ENCODE measurements at regions not wholly inside any gene's neighbourhood (a gene's known extent, or its start where the extent isn't known, plus 50 kb on each side); places are given as distances from the start of the nearest gene placed in this dataset.

- TF ChIP-seq CTCF (IDR thresholded peaks at IDR 0.05; ENCODE audit: insufficient read depth, missing control alignments), result no peak
- FAIRE-seq, result no peak
- DNase-seq (ENCODE audit: insufficient read length, low spot score), result no peak
These were observed 181.7 kb upstream of the AGTR2 start for GRCh38 chrX:115988825-115989224.

GRCh38 chrX:115989686-115990085 is 180.9 kb upstream of the AGTR2 start:
- DNase-seq (ENCODE audit: insufficient read length, low spot score), result no peak
- FAIRE-seq, result no peak
- no peak for TF ChIP-seq CTCF (IDR thresholded peaks at IDR 0.05; ENCODE audit: insufficient read depth, missing control alignments)

GRCh38 chrX:116009346-116009745 is 161.2 kb upstream of the AGTR2 start:
- DNase-seq (ENCODE audit: insufficient read length, low spot score), result no peak
- TF ChIP-seq CTCF (IDR thresholded peaks at IDR 0.05; ENCODE audit: insufficient read depth, missing control alignments), result no peak
- no peak for FAIRE-seq

- TF ChIP-seq CTCF (IDR thresholded peaks at IDR 0.05; ENCODE audit: insufficient read depth, missing control alignments), result no peak
- FAIRE-seq (no peak), DNase-seq (ENCODE audit: insufficient read length, low spot score) (no peak)
These were observed 160.5 kb upstream of the AGTR2 start for GRCh38 chrX:116009861-116010710.

GRCh38 chrX:116010939-116011338 is 159.6 kb upstream of the AGTR2 start:
- no peak for FAIRE-seq
- DNase-seq (ENCODE audit: insufficient read length, low spot score), result no peak
- TF ChIP-seq CTCF (IDR thresholded peaks at IDR 0.05; ENCODE audit: insufficient read depth, missing control alignments), result no peak

GRCh38 chrX:116031331-116031730 is 139.2 kb upstream of the AGTR2 start:
- no peak for FAIRE-seq
- DNase-seq (ENCODE audit: insufficient read length, low spot score), result no peak
- TF ChIP-seq CTCF (IDR thresholded peaks at IDR 0.05; ENCODE audit: insufficient read depth, missing control alignments), result no peak
